HG03175 (cell line): ENCODE measurements at regions not wholly inside any gene's neighbourhood (a gene's known extent, or its start where the extent isn't known, plus 50 kb on each side); places are given as distances from the start of the nearest gene placed in this dataset.

Experiments
- ATAC-seq: cut with Tn5 transposase; IDR thresholded peaks from one replicate; pipeline ENCODE4 v1.9.1; 2021; ENCODE audit warnings: mild to moderate bottlenecking, moderate library complexity; ENCODE audit not compliant: unreplicated experiment

DNA sequence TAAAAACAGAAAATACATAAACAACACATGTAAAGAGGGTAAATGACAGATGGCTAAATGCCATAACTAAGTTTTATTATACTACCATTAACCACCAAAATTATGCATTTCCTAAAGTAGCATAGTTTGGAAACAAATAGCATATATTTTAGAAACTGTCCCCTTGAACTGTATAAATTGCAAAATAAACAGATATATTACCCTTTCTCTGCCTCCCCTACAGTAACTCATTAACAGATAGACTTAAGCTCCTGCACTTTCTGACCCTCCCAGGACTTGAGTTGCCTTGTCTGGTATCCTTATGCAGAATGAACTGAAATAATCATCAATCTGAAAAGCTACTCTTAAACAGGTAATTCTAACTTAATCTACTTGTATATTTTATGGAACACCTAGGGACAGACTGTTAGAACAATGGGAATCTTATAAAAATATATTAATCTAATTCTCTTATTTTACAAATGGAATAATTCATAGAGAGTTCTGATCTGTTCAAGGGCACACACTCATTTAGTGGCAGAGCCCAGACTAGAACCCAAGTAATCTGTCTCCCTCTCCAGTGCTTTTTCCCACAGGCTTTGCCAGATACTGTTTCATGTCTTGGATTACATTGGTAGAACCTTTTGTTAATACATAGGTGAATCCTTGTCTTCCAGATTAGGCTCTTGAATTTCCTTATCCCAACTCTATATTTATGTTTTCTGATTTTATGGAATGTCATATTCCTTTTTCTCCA is 50.6 kb upstream of the LOC128125822 start:
- no peak for ATAC-seq
